ENCODE measurements at regions not wholly inside any gene's neighbourhood (a gene's known extent, or its start where the extent isn't known, plus 50 kb on each side); places are given as distances from the start of the nearest gene placed in this dataset.

- TF ChIP-seq CTCF (IDR thresholded peaks at IDR 0.05 in 8 of 11, conservative IDR thresholded peaks at IDR 0.05 in 3 of 11) (no peak), POLR2A (IDR thresholded peaks at IDR 0.05) (no peak)
These were observed 130.6 kb downstream of the SLC7A11 start for GRCh38 chr4:138111462-138112000.
